A673 (cell line): ENCODE measurements at regions not wholly inside any gene's neighbourhood (a gene's known extent, or its start where the extent isn't known, plus 50 kb on each side); places are given as distances from the start of the nearest gene placed in this dataset.

Source experiments
- CTCF ChIP-seq: fragments of 300-800, 200-600 bp; sonication (generic); conservative IDR thresholded peaks from 2 replicates; pipeline ENCODE4 v1.5.1; 2017; ENCODE audit warnings: low read depth, mild to moderate bottlenecking, antibody characterized with exemption, low read length, moderate library complexity, mixed read lengths
- EZH2 ChIP-seq: fragments of 200-600 bp; sonication (generic); IDR thresholded peaks from 2 replicates; pipeline ENCODE4 v1.6.1; 2017; ENCODE audit warnings: borderline replicate concordance, low read depth, mild to moderate bottlenecking, mixed read lengths, antibody characterized with exemption, low read length; ENCODE audit not compliant: poor library complexity, severe bottlenecking

GRCh38 chr10:10587744-10588393 lies 429.8 kb upstream of the CELF2 start:
- TF ChIP-seq CTCF (no peak), EZH2 (no peak)
